H9 (cell line): ENCODE measurements at regions not wholly inside any gene's neighbourhood (a gene's known extent, or its start where the extent isn't known, plus 50 kb on each side); places are given as distances from the start of the nearest gene placed in this dataset.

Experiments used
- DNase-seq: peaks from one replicate; pipeline ENCODE4 v3.0.0-alpha.2; 2017
- H2AFZ ChIP-seq: one replicate; pipeline ENCODE4 v1.6.1; 2013; ENCODE audit warnings: mild to moderate bottlenecking, low read length, control low read depth, moderate library complexity
- H2AK5ac ChIP-seq: 2 replicates; pipeline ENCODE4 v1.6.1; 2013; ENCODE audit warnings: low read length, control low read depth, mixed read lengths; ENCODE audit not compliant: insufficient read length
- H2BK120ac ChIP-seq: one replicate; pipeline ENCODE4 v1.6.1; 2013; ENCODE audit warnings: low read depth, mild to moderate bottlenecking, low read length, control low read depth, inconsistent platforms; ENCODE audit not compliant: poor library complexity, severe bottlenecking
- H2BK12ac ChIP-seq: 2 replicates; pipeline ENCODE4 v1.6.1; 2013; ENCODE audit warnings: low read length, control low read depth, mixed read lengths, low read depth; ENCODE audit not compliant: insufficient read length
- H2BK15ac ChIP-seq: 2 replicates; pipeline ENCODE4 v1.6.1; 2013; ENCODE audit warnings: low read depth, low read length, control low read depth
- H2BK20ac ChIP-seq: one replicate; pipeline ENCODE4 v1.6.1; 2013; ENCODE audit warnings: low read depth, mild to moderate bottlenecking, low read length, control low read depth, inconsistent platforms; ENCODE audit not compliant: poor library complexity, severe bottlenecking
- H2BK5ac ChIP-seq: 2 replicates; pipeline ENCODE4 v1.6.1; 2013; ENCODE audit warnings: low read length, control low read depth, mixed read lengths; ENCODE audit not compliant: insufficient read length
- H3K14ac ChIP-seq: 2 replicates; pipeline ENCODE4 v1.6.1; 2013; ENCODE audit warnings: low read length, control low read depth; ENCODE audit not compliant: insufficient read depth
- H3K18ac ChIP-seq: 2 replicates; pipeline ENCODE4 v1.6.1; 2013; ENCODE audit warnings: low read depth, mild to moderate bottlenecking, mixed read lengths, low read length, control low read depth; ENCODE audit not compliant: insufficient read length
- H3K23ac ChIP-seq: 2 replicates; pipeline ENCODE4 v1.6.1; 2013; ENCODE audit warnings: low read length, control low read depth, mixed read lengths, low read depth; ENCODE audit not compliant: insufficient read length
- H3K23me2 ChIP-seq: 2 replicates; pipeline ENCODE4 v1.6.1; 2013; ENCODE audit warnings: low read depth, mild to moderate bottlenecking, mixed read lengths, low read length, control low read depth; ENCODE audit not compliant: insufficient read length, poor library complexity, severe bottlenecking
- H3K27ac ChIP-seq: 2 replicates; pipeline ENCODE4 v1.5.1; 2013; ENCODE audit warnings: low read length, control low read depth, mixed read lengths, low read depth; ENCODE audit not compliant: insufficient read length
- H3K27me3 ChIP-seq: 2 replicates; pipeline ENCODE4 v1.6.1; 2013; ENCODE audit warnings: low read length, control low read depth, inconsistent platforms; ENCODE audit not compliant: insufficient read depth
- H3K4ac ChIP-seq: 2 replicates; pipeline ENCODE4 v1.6.1; 2013; ENCODE audit warnings: low read depth, mild to moderate bottlenecking, control low read depth, inconsistent platforms, low read length, moderate library complexity
- H3K4me1 ChIP-seq: 2 replicates; pipeline ENCODE4 v1.6.1; 2013; ENCODE audit warnings: low read length, control low read depth, inconsistent platforms; ENCODE audit not compliant: insufficient read depth
- H3K4me2 ChIP-seq: 2 replicates; pipeline ENCODE4 v1.6.1; 2013; ENCODE audit warnings: low read length, control low read depth, mixed read lengths; ENCODE audit not compliant: insufficient read length, insufficient read depth
- H3K56ac ChIP-seq: 2 replicates; pipeline ENCODE4 v1.6.1; 2013; ENCODE audit warnings: low read depth, mild to moderate bottlenecking, mixed read lengths, low read length, control low read depth; ENCODE audit not compliant: insufficient read length
- H3K79me1 ChIP-seq: 2 replicates; pipeline ENCODE4 v1.6.1; 2013; ENCODE audit warnings: low read depth, mild to moderate bottlenecking, moderate library complexity, low read length, control low read depth, inconsistent platforms; ENCODE audit not compliant: insufficient read depth, poor library complexity, severe bottlenecking
- H3K79me2 ChIP-seq: 2 replicates; pipeline ENCODE4 v1.6.1; 2013; ENCODE audit warnings: low read length, control low read depth, inconsistent platforms; ENCODE audit not compliant: insufficient read depth
- H3K9ac ChIP-seq: 2 replicates; pipeline ENCODE4 v1.6.1; 2013; ENCODE audit warnings: low read length, control low read depth, mixed read lengths; ENCODE audit not compliant: insufficient read length; ENCODE audit errors: extremely low read depth
- H3K9me3 ChIP-seq: one replicate; pipeline ENCODE4 v1.6.1; 2013; ENCODE audit warnings: low read depth, low read length, inconsistent platforms; ENCODE audit not compliant: control insufficient read depth
- H3T11ph ChIP-seq: one replicate; pipeline ENCODE4 v1.6.1; 2013; ENCODE audit warnings: mild to moderate bottlenecking, low read length, control low read depth, inconsistent platforms
- H4K20me1 ChIP-seq: one replicate; pipeline ENCODE4 v1.6.1; 2013; ENCODE audit not compliant: control insufficient read depth, insufficient read length, insufficient read depth
- H4K5ac ChIP-seq: 2 replicates; pipeline ENCODE4 v1.6.1; 2013; ENCODE audit warnings: low read depth, mild to moderate bottlenecking, mixed read lengths, low read length, control low read depth; ENCODE audit not compliant: insufficient read length
- H4K8ac ChIP-seq: replicated peaks from 2 replicates; pipeline ENCODE4 v1.6.1; 2013; ENCODE audit warnings: low read length, control low read depth, mixed read lengths, low read depth; ENCODE audit not compliant: insufficient read length
- H4K91ac ChIP-seq: 2 replicates; pipeline ENCODE4 v1.6.1; 2013; ENCODE audit warnings: low read depth, mild to moderate bottlenecking, moderate library complexity, mixed read lengths, low read length, control low read depth; ENCODE audit not compliant: insufficient read length
- H3K27ac Mint-ChIP-seq, 3 experiments: 2 replicates in 2 of 3; 3 replicates in 1 of 3; pipeline ENCODE4 v1.8.0; 2020 to 2021; ENCODE audit warnings: mixed read lengths in 3 of 3, mild to moderate bottlenecking in 1 of 3, moderate library complexity in 1 of 3
- H3K27me3 Mint-ChIP-seq: 2 replicates; pipeline ENCODE4 v1.8.0; 2021; ENCODE audit warnings: low read depth, mild to moderate bottlenecking, moderate library complexity, mixed read lengths
- H3K36me3 Mint-ChIP-seq, 3 experiments: 2 replicates in 2 of 3; 3 replicates in 1 of 3; pipeline ENCODE4 v1.8.0; 2020 to 2021; ENCODE audit warnings: low read depth in 3 of 3, mixed read lengths in 3 of 3; ENCODE audit not compliant: insufficient read depth in 1 of 3
- H3K4me1 Mint-ChIP-seq, 2 experiments: 2 replicates each; pipeline ENCODE4 v1.8.0; 2020; ENCODE audit warnings: mixed read lengths in 2 of 2
- H3K4me3 Mint-ChIP-seq, 2 experiments: 2 replicates in 1 of 2; 3 replicates in 1 of 2; pipeline ENCODE4 v1.8.0; 2020 to 2021; ENCODE audit warnings: mild to moderate bottlenecking in 2 of 2, mixed read lengths in 2 of 2, moderate library complexity in 1 of 2
- H3K9me3 Mint-ChIP-seq, 2 experiments: 2 replicates in 1 of 2; 3 replicates in 1 of 2; pipeline ENCODE4 v1.8.0; 2020; ENCODE audit warnings: mild to moderate bottlenecking in 2 of 2, mixed read lengths in 2 of 2, moderate library complexity in 1 of 2
- CTCF ChIP-seq: fragments of 200-600 bp; sonication (generic); conservative IDR thresholded peaks from 3 replicates; pipeline ENCODE4 v1.8.0; 2021; ENCODE audit warnings: antibody characterized with exemption, mild to moderate bottlenecking
- WGBS: extraction: QIAGEN DNeasy Blood & Tissue Kit; methylation state at CpG from one replicate; pipeline ENCODE4 v1.1.7; 2013; ENCODE audit warnings: missing lambda C conversion rate, low lambda C conversion rate, mixed read lengths; ENCODE audit not compliant: insufficient read length; ENCODE audit errors: extremely low coverage; 5-methylcytosine and 5-hydroxymethylcytosine counted together

DNA sequence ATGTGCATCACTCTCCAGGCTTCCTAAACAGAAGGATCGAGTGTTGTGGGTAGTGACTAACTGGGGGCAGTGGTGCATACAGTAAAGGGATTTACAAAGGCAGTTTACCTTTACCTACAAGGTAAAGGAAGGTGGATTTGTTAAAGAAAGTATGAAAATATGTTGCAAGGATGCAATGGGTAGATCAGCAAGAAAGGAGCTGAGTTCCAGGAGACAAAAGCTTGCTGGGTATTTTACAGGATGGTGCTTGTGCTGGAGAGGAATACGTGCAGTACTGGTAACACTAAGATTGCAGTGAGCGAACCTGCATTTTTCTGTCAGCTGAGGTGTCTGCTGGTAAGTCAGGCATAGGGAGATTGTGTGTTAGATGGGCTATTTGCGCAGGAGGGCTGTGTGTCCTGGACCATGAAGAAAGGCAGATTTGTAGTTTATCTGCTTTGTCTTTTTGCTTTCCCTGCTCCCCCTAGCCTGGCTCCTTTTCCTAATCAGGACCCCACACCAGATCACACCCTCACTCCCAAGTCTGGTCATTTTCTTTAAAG, 304.6 kb downstream of the THBS2 start:
- H3K27me3 Mint-ChIP-seq = peaks cover 4% of the 10 kb centered on the region; the same call in 1 of the 2 replicates
- Histone ChIP-seq H4K20me1 (no peaks in the 10 kb centered on the region), H3K23ac (no peak overlapping the region), H3K9me3 (peaks cover 10% of the 10 kb centered on the region), H3K79me2 (no peaks in the 10 kb centered on the region), H3K9ac (no peak overlapping the region), H2BK15ac (no peak overlapping the region), H3K4ac (no peak overlapping the region), H3T11ph (no peak overlapping the region), H2BK12ac (no peak overlapping the region), H3K4me1 (no peaks in the 10 kb centered on the region), H4K8ac (no peak overlapping the region), H2AFZ (no peak overlapping the region), H2AK5ac (no peak overlapping the region), H4K91ac (no peak overlapping the region), H3K56ac (no peak overlapping the region), H3K27ac (no peak overlapping the region), H3K4me2 (no peak overlapping the region), H2BK20ac (no peak overlapping the region), H2BK120ac (no peak overlapping the region), H2BK5ac (no peak overlapping the region), H4K5ac (no peak overlapping the region), H3K79me1 (no peaks in the 10 kb centered on the region), H3K27me3 (no peaks in the 10 kb centered on the region), H3K23me2 (no peaks in the 10 kb centered on the region), H3K18ac (no peak overlapping the region), H3K14ac (no peak overlapping the region)
- peaks cover 10 to 11% of the 10 kb centered on the region in 2 experiments for H3K9me3 Mint-ChIP-seq
- TF ChIP-seq CTCF = no peak
- peaks cover 6 to 11% (median 6%) of the 10 kb centered on the region in 3 experiments; a peak in 5 of 7 replicates for H3K36me3 Mint-ChIP-seq
- H3K27ac Mint-ChIP-seq = no peak overlapping the region
- WGBS = no CpG with 5 or more reads among the region's 4 CpGs
- no peak for DNase-seq
- no peak overlapping the region for H3K4me3 Mint-ChIP-seq
- no peaks in the 10 kb centered on the region for H3K4me1 Mint-ChIP-seq
